Ovary (tissue), 7 donors: ENCODE measurements at regions not wholly inside any gene's neighbourhood (a gene's known extent, or its start where the extent isn't known, plus 50 kb on each side); places are given as distances from the start of the nearest gene placed in this dataset.

Experiments used
- DNase-seq, 5 donors: peaks; one replicate each; pipeline ENCODE4 v3.0.0-alpha.2; 2019 to 2020
- H3K27ac ChIP-seq, 2 donors: fragments of 200-600 bp; one replicate each; pipeline versions ENCODE4 v1.5.1 to v1.8.0; 2019 to 2022
- H3K27me3 ChIP-seq: fragments of 200-600 bp; one replicate; pipeline ENCODE4 v1.8.0; 2022
- H3K36me3 ChIP-seq: fragments of 200-600 bp; sonication (generic); one replicate; pipeline ENCODE4 v1.5.1; 2019
- H3K4me1 ChIP-seq: one replicate; pipeline ENCODE4 v1.8.1; 2013; ENCODE audit warnings: mild to moderate bottlenecking, moderate library complexity; ENCODE audit not compliant: insufficient read depth
- H3K4me3 ChIP-seq: fragments of 200-600 bp; sonication (generic); one replicate; pipeline ENCODE4 v1.5.1; 2017
- H3K9me3 ChIP-seq, 2 donors: fragments of 200-600 bp in 1 of 2; sonication (generic) in 1 of 2; one replicate each; pipeline versions ENCODE4 v1.5.1 to v1.8.1; 2013 to 2019; ENCODE audit warnings: mild to moderate bottlenecking in 1 of 2, moderate library complexity in 1 of 2
- CTCF ChIP-seq, 3 donors: fragments of 450-650 bp in 2 of 3; fragments of 200-600 bp in 1 of 3; IDR thresholded peaks; one replicate each; pipeline versions ENCODE4 v1.5.1 to v1.8.0; 2016 to 2022; ENCODE audit warnings: antibody characterized with exemption in 3 of 3, mild to moderate bottlenecking in 1 of 3
- EP300 ChIP-seq: sonication (generic); formaldehyde crosslinking; IDR thresholded peaks from one replicate; pipeline ENCODE4 v1.6.1; 2017; ENCODE audit warnings: antibody characterized with exemption
- POLR2A ChIP-seq: fragments of 450-650 bp; IDR thresholded peaks from one replicate; pipeline ENCODE4 v1.6.1; 2017; ENCODE audit warnings: antibody characterized with exemption, mild to moderate bottlenecking, moderate library complexity
- WGBS, 3 donors: extraction: QIAGEN DNeasy Blood & Tissue Kit in 1 of 3; methylation state at CpG; one replicate each; pipeline versions ENCODE4 v1.1.5 to v1.1.7; 2013 to 2017; 5-methylcytosine and 5-hydroxymethylcytosine counted together
- intact Hi-C, 4 donors: fragments of 100-400 bp; cut with DNase I; formaldehyde crosslinking; loops; one replicate each; pipeline versions ENCODE4 v1.11.0 to v1.15.1; 2022 to 2023
- donor health status: DM: no; HTN: no; CAD: no; lungs with moderate emphysema.
- donor health status: DM: no; HTN: no; CAD: no.
- donor health status: Bipolar disorder and iron deficiency.
- donor health status: DM: no; HTN: no; CAD: no.
- donor health status: DM: yes; HTN: yes; CAD: no.

GRCh38 chr6:11929241-11929835 is 82.8 kb upstream of the HIVEP1 start:
- no peak for DNase-seq
- Histone ChIP-seq H3K27me3 (no peaks in the 10 kb centered on the region), H3K36me3 (no peaks in the 10 kb centered on the region), H3K27ac (no peak overlapping the region), H3K9me3 (no peaks in the 10 kb centered on the region), H3K4me1 (no peaks in the 10 kb centered on the region), H3K4me3 (no peak overlapping the region)
- no peak for TF ChIP-seq CTCF (IDR thresholded peaks at IDR 0.05)
- no peak for TF ChIP-seq POLR2A
- no peak for TF ChIP-seq EP300
- intact Hi-C loops, result no loop called here
- 80 to 84% (median 82%) methylated on average over 8 of the region's 8 CpGs for WGBS, 3 donors

GRCh38 chr6:11926594-11927407 is 85.3 kb upstream of the HIVEP1 start:
- 59 to 67% (median 65%) methylated on average over 2 of the region's 2 CpGs for WGBS, 3 donors
- no peak for DNase-seq
- Histone ChIP-seq H3K4me3 (no peak overlapping the region), H3K9me3 (no peaks in the 10 kb centered on the region), H3K27ac (no peak overlapping the region), H3K36me3 (no peaks in the 10 kb centered on the region), H3K4me1 (no peaks in the 10 kb centered on the region), H3K27me3 (no peaks in the 10 kb centered on the region)
- TF ChIP-seq POLR2A, result no peak
- TF ChIP-seq CTCF (IDR thresholded peaks at IDR 0.05), result no peak
- no peak for TF ChIP-seq EP300
- intact Hi-C loops, result no loop called here

- Histone ChIP-seq H3K9me3 (no peaks in the 10 kb centered on the region), H3K27ac (no peak overlapping the region), H3K36me3 (no peaks in the 10 kb centered on the region), H3K4me3 (no peak overlapping the region), H3K4me1 (no peaks in the 10 kb centered on the region), H3K27me3 (no peaks in the 10 kb centered on the region)
- DNase-seq, result no peak
- 79 to 87% (median 86%) methylated on average over 9 of the region's 9 CpGs for WGBS, 3 donors
- intact Hi-C loops, result no loop called here
- TF ChIP-seq CTCF (IDR thresholded peaks at IDR 0.05) (no peak), EP300 (no peak), POLR2A (no peak)
Observed at GRCh38 chr6:11925805-11926204, 86.3 kb upstream of the HIVEP1 start.

- H3K27me3 ChIP-seq, result no peaks in the 10 kb centered on the region
- no peaks in the 10 kb centered on the region for H3K9me3 ChIP-seq
- intact Hi-C loops, result no loop called here
- no peak for DNase-seq
- peaks cover 2% of the 10 kb centered on the region for H3K4me1 ChIP-seq
- H3K36me3 ChIP-seq, result no peaks in the 10 kb centered on the region
- H3K4me3 ChIP-seq, result no peak overlapping the region
- no peak for TF ChIP-seq CTCF (IDR thresholded peaks at IDR 0.05)
- H3K27ac ChIP-seq, result no peak overlapping the region
- 97 to 98% (median 97%) methylated on average over 3 of the region's 3 CpGs for WGBS, 3 donors
Observed at GRCh38 chr6:11923621-11924020, 88.5 kb upstream of the HIVEP1 start.
